Activated naive CD8-positive, alpha-beta T cell treated with anti-CD3 and anti-CD28 coated beads, Interleukin-2, amount 50 U/mL, for 24 hours (primary cell): ENCODE measurements at regions not wholly inside any gene's neighbourhood (a gene's known extent, or its start where the extent isn't known, plus 50 kb on each side); places are given as distances from the start of the nearest gene placed in this dataset.
"Not testable (repeated sequence)": the region's sequence is repeated elsewhere in the genome, so short reads cannot be mapped to it uniquely, and the experiment has no call there.

ENCODE experiments used
- ATAC-seq: fragments of 150-1000 bp; cut with Tn5 transposase; one replicate; pipeline ENCODE4 v1.10.0; 2021
- DNase-seq: peaks from one replicate; pipeline ENCODE4 v3.0.0; 2021
- H3K27ac Mint-ChIP-seq: one replicate; pipeline ENCODE4 v1.8.0; 2021; ENCODE audit warnings: mild to moderate bottlenecking, mixed read lengths
- H3K27me3 Mint-ChIP-seq: one replicate; pipeline ENCODE4 v1.8.0; 2021; ENCODE audit warnings: mixed read lengths
- H3K36me3 Mint-ChIP-seq: one replicate; pipeline ENCODE4 v1.8.0; 2021; ENCODE audit warnings: low read depth, mixed read lengths
- H3K4me1 Mint-ChIP-seq: one replicate; pipeline ENCODE4 v1.8.0; 2021; ENCODE audit warnings: mixed read lengths
- H3K4me3 Mint-ChIP-seq: one replicate; pipeline ENCODE4 v1.8.0; 2021; ENCODE audit warnings: mild to moderate bottlenecking, moderate library complexity, mixed read lengths
- H3K9me3 Mint-ChIP-seq: one replicate; pipeline ENCODE4 v1.8.0; 2021; ENCODE audit warnings: mixed read lengths

DNA sequence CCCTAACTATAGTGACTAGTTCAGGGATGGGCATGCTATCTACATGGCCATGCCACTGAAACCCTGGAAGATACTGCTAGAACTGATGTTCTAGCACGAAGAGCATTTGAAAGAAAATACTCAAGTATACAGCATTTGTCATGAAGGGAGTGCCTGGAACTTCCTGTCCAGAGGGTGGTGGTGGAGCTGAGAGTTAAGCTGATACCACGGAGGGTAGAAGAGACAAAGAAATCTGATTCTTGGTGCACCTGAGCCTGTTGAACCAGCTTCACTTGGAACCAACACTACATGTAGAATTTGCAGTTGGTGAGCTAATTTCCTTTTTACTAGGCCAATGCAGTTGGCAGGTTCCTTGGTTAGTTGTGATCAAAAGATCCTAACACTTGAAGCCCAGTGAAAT is 116.4 kb downstream of the CCNG2 start:
- Mint-ChIP-seq H3K27ac (no peak overlapping the region), H3K36me3 (no peaks in the 10 kb centered on the region), H3K4me1 (no peaks in the 10 kb centered on the region), H3K27me3 (peaks cover 2% of the 10 kb centered on the region), H3K9me3 (no peaks in the 10 kb centered on the region), H3K4me3 (no peak overlapping the region)
- no peak for DNase-seq
- ATAC-seq = no peak

DNA sequence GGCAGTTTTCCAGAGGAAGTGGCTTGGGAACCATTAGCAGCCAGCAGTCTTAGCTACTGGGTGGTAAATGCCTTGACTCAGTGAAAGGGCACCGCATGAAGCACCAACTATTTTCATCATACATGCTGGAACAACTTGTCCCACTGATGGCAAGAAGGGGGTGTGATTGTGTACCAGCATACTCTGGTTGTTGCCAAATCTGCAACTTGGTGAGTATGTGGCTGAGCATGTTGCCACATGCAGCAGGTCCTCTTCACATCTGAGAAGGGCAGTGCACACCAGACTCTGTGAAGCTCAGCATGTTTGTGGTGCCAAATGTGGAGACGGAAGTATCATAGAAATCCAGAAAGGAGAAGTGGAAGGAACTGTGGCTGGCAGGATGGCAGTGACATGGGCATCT is 122.1 kb downstream of the CCNG2 start:
- not testable (repeated sequence) for H3K27ac Mint-ChIP-seq, ATAC-seq, H3K4me3 Mint-ChIP-seq, H3K36me3 Mint-ChIP-seq, DNase-seq, H3K9me3 Mint-ChIP-seq, H3K4me1 Mint-ChIP-seq, H3K27me3 Mint-ChIP-seq

DNA sequence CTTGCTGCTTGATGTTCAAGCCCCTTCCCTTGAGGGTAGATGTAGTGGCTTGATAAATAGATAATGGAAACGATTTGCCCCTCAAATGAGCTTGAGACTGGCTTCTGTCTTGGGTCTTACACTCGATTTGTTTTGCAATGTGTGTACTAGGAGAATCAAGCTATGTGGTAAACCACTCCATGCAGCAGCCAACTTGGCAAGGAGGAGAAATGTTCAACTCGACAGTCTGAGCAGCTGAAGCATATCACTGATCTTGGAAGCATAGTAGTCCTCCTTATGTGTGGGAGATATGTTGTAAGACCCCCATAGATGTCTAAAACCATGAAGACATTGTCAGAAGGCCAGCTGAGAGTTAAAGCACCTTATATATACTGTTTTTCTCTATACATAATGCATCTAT is 125.3 kb downstream of the CCNG2 start:
- H3K36me3 Mint-ChIP-seq = no peaks in the 10 kb centered on the region
- no peaks in the 10 kb centered on the region for H3K4me1 Mint-ChIP-seq
- H3K27me3 Mint-ChIP-seq = peaks cover 2% of the 10 kb centered on the region
- H3K9me3 Mint-ChIP-seq = no peaks in the 10 kb centered on the region
- DNase-seq (no peak), ATAC-seq (no peak)
- H3K27ac Mint-ChIP-seq = no peak overlapping the region
- no peak overlapping the region for H3K4me3 Mint-ChIP-seq

DNA sequence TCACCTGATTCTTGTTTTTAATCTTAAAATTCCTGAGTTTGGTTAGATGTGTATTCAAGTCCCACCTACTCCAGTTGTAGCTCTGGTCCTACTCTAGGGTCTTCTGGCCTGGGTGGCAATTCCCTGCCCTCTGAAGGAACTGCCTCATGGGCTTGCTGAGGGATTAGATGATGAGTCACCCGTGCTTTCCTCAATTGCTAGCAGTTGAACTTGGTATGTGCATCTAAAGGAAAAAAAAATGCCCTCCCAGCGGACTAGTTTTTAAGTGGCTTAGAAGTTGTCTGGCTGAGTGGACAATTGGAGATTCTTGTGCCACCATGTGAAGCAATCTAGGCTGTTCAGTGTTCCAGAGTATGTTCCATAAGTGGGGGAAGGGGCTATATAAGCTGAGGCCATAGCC is 127.0 kb downstream of the CCNG2 start:
- Mint-ChIP-seq H3K27me3 (peaks cover 2% of the 10 kb centered on the region), H3K36me3 (no peaks in the 10 kb centered on the region), H3K9me3 (no peaks in the 10 kb centered on the region), H3K4me3 (no peak overlapping the region), H3K4me1 (no peaks in the 10 kb centered on the region), H3K27ac (no peak overlapping the region)
- ATAC-seq (no peak), DNase-seq (no peak)

DNA sequence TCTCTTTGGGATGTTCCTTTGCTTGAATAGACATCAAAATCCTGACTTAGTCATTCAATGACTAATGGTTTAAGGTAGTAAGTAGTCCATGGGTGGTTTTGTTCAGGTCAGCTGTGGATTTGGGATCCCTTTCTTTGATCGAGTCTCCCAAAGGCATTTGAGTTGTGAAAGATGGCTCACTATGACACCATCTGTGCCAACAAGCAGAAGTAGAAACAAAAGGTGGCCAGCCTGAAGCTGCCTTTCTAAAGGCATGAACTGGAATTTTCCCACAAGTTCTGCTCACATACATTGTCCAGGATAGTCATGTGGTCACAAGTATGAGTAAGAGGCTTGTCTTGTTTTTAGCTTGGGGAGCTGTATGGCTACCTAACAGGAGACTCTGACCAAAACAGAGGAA is 129.9 kb downstream of the CCNG2 start:
- Mint-ChIP-seq H3K27me3 (peaks cover 2% of the 10 kb centered on the region), H3K4me3 (no peak overlapping the region), H3K36me3 (no peaks in the 10 kb centered on the region), H3K27ac (no peak overlapping the region), H3K9me3 (no peaks in the 10 kb centered on the region), H3K4me1 (no peaks in the 10 kb centered on the region)
- DNase-seq = no peak
- no peak for ATAC-seq

DNA sequence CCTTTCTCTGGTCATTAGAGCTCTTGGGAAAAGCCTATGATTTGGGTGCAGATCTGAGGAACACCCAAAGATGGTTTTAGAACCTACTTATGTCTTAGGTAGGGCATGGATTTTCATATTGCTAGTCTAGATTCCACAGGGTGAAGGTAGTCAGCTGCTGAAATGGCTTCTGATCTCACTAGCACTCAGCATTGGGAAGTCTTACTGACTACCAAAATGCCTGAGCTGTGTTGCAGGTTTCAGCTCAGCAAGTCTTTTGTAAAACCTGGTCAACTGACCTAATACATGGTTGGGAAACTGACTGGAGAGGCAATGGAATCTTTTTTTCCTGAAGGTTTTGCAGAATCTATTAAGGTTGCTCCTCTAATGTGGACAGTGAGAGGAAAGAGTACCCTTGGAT is 136.4 kb downstream of the CCNG2 start:
- no peaks in the 10 kb centered on the region for H3K9me3 Mint-ChIP-seq
- no peak for DNase-seq
- ATAC-seq = no peak

DNA sequence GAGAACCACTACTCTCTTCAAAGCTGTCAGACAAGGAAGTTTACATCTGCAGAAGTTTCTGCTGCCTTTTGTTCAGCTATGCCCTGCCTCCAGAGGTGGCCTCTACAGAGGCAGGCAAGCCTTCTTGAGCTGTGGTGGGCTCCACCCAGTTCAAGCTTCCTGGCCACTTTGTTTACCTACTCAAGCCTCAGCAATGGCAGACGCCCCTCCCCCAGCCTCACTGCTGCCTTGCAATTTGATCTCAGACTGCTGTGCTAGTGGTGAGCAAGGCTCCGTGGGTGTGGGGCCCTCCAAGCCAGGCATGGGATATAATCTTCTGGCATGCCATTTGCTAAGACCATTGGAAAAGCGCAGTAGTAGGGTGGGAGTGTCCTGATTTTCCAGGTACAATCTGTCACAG is 144.0 kb downstream of the CCNG2 start:
- not testable (repeated sequence) for H3K27me3 Mint-ChIP-seq, H3K4me3 Mint-ChIP-seq, H3K36me3 Mint-ChIP-seq

More for the DNA sequence above, 136.4 kb downstream of the CCNG2 start:
- H3K27ac Mint-ChIP-seq = no peak overlapping the region
- no peak overlapping the region for H3K4me3 Mint-ChIP-seq
- peaks cover 4% of the 10 kb centered on the region for H3K27me3 Mint-ChIP-seq
- no peaks in the 10 kb centered on the region for H3K4me1 Mint-ChIP-seq
- no peaks in the 10 kb centered on the region for H3K36me3 Mint-ChIP-seq

DNA sequence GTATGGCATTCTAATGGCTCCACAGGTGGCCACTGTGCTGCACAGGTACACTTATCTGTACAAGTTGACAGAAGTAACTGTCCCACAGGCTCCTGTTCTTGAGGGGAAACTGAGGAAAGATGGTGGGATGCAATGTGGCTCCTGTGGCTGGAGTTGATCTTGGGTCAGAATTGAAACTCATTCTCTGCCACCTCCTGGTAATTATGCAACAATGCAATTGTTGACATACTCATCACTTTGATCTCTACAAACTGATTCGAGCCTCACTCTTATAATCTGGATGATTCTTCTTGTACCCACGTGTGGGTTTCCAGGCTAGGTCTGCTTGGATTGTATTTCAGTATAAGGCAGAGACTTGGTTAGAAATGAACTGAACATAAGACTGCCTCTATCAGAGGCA is 148.8 kb downstream of the CCNG2 start:
- ATAC-seq = no peak
- Mint-ChIP-seq H3K4me1 (no peaks in the 10 kb centered on the region), H3K36me3 (no peaks in the 10 kb centered on the region), H3K9me3 (no peaks in the 10 kb centered on the region), H3K27me3 (no peaks in the 10 kb centered on the region), H3K4me3 (no peak overlapping the region), H3K27ac (no peak overlapping the region)
- no peak for DNase-seq

More for the DNA sequence above, 144.0 kb downstream of the CCNG2 start:
- H3K9me3 Mint-ChIP-seq, ATAC-seq, DNase-seq, H3K4me1 Mint-ChIP-seq, H3K27ac Mint-ChIP-seq: not testable (repeated sequence)

DNA sequence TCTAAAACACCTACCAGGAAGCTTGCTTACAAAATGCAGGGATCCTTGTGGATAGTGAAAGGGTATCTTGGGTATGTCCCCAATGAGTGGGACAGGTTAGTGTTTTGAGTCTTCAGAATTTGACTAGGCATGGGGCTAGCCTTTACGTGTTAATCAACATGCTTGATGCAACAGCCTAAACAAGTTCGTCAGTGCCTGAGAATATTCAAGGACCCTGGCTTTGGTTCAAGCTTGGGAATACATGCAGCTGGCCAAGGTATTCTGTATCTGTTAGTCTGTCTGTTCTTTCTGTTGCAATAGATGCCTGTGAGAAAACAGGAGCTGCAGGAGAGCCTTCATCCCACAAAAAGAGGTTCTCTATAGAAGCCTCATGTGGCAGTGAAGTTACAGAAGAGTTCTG is 149.5 kb downstream of the CCNG2 start:
- Mint-ChIP-seq H3K9me3 (no peaks in the 10 kb centered on the region), H3K27me3 (no peaks in the 10 kb centered on the region), H3K36me3 (no peaks in the 10 kb centered on the region), H3K4me3 (no peak overlapping the region), H3K4me1 (no peaks in the 10 kb centered on the region), H3K27ac (no peak overlapping the region)
- ATAC-seq = no peak
- DNase-seq = no peak

DNA sequence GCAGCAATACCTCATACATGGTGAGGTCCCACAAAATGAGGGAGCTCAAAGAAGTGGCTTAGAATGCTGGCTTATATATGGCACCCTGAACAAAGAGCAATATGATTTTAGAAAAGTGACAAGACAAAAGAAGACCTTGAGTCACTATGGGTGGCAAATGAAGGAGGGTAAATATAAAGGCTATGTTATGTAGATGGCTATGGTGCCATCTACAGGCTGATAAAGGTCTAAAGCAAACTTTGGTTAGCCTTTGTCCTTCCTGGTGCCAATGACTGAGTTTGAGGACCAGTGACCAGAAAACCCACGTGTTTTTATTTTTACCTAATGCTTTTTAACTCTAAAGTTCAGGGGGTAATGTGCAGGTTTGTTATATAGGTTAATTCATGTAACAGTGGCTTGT is 151.8 kb downstream of the CCNG2 start:
- no peak for ATAC-seq
- H3K4me3 Mint-ChIP-seq = no peak overlapping the region
- no peaks in the 10 kb centered on the region for H3K9me3 Mint-ChIP-seq
- no peak overlapping the region for H3K27ac Mint-ChIP-seq
- H3K27me3 Mint-ChIP-seq = no peaks in the 10 kb centered on the region
- H3K4me1 Mint-ChIP-seq = no peaks in the 10 kb centered on the region
- no peak for DNase-seq
- H3K36me3 Mint-ChIP-seq = no peaks in the 10 kb centered on the region

DNA sequence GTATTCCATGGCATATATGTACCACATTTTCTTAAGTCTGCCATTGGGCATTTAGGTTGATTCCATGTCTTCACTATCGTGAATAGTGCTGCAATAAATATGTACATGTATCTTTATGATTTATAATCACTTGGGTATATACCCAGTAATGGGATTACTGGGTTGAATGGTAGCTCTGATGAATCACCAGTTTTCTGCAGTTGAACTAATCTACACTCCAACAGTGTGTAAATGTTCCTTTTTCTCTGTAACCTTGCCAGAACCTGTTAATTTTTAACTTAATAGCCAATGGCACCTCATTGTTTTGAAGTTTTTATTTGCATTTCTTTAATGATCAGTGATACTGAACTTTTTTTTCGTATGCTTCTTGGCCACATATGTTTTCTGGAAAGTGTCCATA is 152.5 kb downstream of the CCNG2 start:
- no peak overlapping the region for H3K27ac Mint-ChIP-seq
- H3K36me3 Mint-ChIP-seq = no peaks in the 10 kb centered on the region
- no peaks in the 10 kb centered on the region for H3K9me3 Mint-ChIP-seq
- H3K27me3 Mint-ChIP-seq = no peaks in the 10 kb centered on the region
- no peak overlapping the region for H3K4me3 Mint-ChIP-seq
- no peak for ATAC-seq
- no peak for DNase-seq
- H3K4me1 Mint-ChIP-seq = no peaks in the 10 kb centered on the region

DNA sequence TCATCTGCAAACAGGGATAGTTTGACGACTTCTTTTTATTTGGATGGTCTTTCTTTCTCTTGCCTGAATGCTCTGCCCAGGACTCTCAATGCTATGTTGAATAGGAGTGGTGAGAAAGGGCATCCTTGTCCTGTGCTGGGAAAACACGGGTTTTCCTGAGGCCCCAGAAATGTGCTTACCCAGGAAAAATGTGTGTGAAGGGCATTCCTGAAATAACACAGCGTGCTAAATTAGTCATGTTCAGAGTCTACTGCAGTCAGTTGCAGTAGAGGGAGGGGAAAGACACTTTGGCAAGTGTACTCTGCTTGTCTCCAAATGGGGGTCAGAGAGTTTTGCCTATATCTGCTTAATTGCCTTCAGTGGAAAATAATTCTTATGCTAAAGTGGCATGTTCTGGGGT is 153.9 kb downstream of the CCNG2 start:
- H3K4me3 Mint-ChIP-seq = no peak overlapping the region
- no peaks in the 10 kb centered on the region for H3K36me3 Mint-ChIP-seq
- no peaks in the 10 kb centered on the region for H3K9me3 Mint-ChIP-seq
- no peak overlapping the region for H3K27ac Mint-ChIP-seq
- DNase-seq (no peak), ATAC-seq (no peak)
- no peaks in the 10 kb centered on the region for H3K27me3 Mint-ChIP-seq
- H3K4me1 Mint-ChIP-seq = no peaks in the 10 kb centered on the region

DNA sequence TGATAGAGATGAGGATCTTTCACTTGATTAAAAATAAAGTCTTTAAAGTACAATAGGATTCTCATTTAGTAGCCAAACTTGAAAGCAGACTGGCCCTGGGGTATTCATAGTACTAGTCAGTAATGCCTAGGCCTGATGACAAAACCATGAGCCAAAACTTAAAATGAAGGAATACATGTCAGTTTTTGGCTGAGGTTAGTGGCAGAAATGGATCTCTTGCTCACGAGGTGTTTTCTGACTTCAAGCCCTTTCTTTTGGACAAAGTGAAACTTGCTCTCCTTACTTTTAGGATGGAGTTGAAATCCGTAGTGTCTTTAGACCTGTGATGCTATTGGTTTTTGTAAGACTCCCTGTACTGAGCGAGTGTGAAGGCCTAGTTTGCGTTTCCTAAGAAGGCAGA is 157.7 kb downstream of the CCNG2 start:
- peaks cover 3% of the 10 kb centered on the region for H3K27me3 Mint-ChIP-seq
- H3K36me3 Mint-ChIP-seq = no peaks in the 10 kb centered on the region
- H3K9me3 Mint-ChIP-seq = no peaks in the 10 kb centered on the region
- ATAC-seq (no peak), DNase-seq (no peak)
- no peak overlapping the region for H3K27ac Mint-ChIP-seq
- no peaks in the 10 kb centered on the region for H3K4me1 Mint-ChIP-seq
- no peak overlapping the region for H3K4me3 Mint-ChIP-seq

DNA sequence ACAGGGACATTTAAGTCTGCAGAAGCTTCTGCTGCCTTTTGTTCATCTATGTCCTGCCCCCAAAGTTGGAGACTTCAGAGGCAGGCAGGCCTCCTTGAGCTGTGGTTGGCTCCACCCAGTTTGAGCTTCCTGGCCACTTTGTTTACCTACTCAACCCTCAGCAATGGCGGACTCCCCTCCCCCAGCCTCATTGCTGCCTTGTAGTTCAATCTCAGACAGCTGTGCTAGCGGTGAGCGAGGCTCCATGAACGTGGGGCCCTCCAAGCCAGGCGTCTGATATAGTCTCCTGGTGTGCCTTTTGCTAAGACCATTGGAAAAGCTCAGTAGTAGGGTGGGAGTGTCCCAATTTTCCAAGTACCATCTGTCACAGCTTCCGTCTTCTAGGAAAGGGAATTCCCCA is 170.1 kb downstream of the CCNG2 start:
- DNase-seq (no peak), ATAC-seq (no peak)
- H3K36me3 Mint-ChIP-seq = no peaks in the 10 kb centered on the region
- H3K27me3 Mint-ChIP-seq = peaks cover 20% of the 10 kb centered on the region
- no peaks in the 10 kb centered on the region for H3K4me1 Mint-ChIP-seq
- H3K9me3 Mint-ChIP-seq = peaks cover 14% of the 10 kb centered on the region
- no peak overlapping the region for H3K4me3 Mint-ChIP-seq
- no peak overlapping the region for H3K27ac Mint-ChIP-seq

DNA sequence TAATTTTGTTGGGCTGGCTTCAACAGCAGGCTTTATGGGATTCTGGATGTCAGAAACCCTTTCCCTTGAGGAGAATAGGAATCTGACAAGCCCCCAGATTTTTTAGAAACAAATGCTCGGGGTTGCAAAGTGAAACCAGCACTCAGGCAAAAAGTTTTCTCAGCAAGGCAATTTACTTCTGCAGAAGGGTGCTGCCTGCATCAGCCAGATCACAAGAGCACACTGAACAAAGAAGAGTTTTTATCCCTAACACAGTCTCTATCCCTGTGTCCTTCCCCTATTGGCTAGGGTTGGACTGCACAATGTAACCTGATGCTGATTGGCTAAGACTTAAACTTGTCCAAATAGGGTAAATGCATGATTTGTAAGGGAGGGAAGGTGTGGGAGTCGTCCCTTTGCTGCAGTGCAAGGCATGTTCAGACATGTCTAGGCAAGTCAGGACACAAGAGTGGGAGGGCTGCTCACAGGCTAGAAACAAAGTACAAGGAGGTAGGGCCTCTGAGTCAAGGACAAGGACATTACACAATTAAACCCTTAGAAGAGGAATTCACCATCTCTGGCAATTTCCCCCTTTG is 175.8 kb downstream of the CCNG2 start:
- Mint-ChIP-seq H3K36me3 (no peaks in the 10 kb centered on the region), H3K27ac (no peak overlapping the region), H3K9me3 (peaks cover 28% of the 10 kb centered on the region), H3K27me3 (peaks cover 3% of the 10 kb centered on the region), H3K4me1 (no peaks in the 10 kb centered on the region), H3K4me3 (no peak overlapping the region)
- DNase-seq = no peak
- no peak for ATAC-seq

DNA sequence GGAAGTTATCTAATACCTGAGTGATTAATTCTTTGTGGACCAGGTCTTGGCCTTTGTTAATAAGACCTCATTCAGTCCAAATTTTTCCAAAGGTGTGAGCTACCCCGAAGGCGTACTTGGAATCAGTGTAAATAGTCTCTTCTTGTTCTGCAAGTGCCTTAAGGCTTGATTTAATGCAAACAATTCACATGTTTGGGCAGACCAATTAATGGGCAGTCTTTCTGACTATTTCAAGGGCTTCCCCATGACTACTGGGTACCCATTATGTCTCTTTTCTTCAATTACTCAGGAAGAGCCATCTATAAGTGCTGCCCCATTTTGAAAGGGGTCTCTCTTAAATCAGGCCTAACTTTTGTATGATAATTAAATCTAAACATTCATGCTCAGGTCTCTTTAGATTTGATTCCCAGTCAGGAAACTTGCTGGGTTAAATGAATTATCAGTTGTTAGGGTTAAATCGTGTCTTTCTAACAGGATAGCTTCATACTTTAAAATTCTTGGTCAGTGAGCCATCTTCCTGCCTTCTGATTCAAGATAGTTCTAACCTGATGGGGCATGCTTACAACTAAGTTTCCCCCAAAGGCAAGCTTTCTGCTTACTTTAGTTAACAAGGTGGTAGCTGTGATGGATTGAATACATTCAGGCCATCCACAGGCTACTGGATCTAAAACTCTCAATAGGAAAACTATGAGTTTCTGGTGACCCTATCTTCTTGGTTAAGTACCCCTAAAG is 179.6 kb downstream of the CCNG2 start:
- H3K9me3 Mint-ChIP-seq = peaks cover 22% of the 10 kb centered on the region
- H3K27ac Mint-ChIP-seq = no peak overlapping the region
- H3K4me3 Mint-ChIP-seq = no peak overlapping the region
- no peaks in the 10 kb centered on the region for H3K4me1 Mint-ChIP-seq
- DNase-seq (no peak), ATAC-seq (no peak)
- peaks cover 2% of the 10 kb centered on the region for H3K27me3 Mint-ChIP-seq
- H3K36me3 Mint-ChIP-seq = peaks cover under 1% of the 10 kb centered on the region
